ENCODE measurements at regions not wholly inside any gene's neighbourhood (a gene's known extent, or its start where the extent isn't known, plus 50 kb on each side); places are given as distances from the start of the nearest gene placed in this dataset.

DNA sequence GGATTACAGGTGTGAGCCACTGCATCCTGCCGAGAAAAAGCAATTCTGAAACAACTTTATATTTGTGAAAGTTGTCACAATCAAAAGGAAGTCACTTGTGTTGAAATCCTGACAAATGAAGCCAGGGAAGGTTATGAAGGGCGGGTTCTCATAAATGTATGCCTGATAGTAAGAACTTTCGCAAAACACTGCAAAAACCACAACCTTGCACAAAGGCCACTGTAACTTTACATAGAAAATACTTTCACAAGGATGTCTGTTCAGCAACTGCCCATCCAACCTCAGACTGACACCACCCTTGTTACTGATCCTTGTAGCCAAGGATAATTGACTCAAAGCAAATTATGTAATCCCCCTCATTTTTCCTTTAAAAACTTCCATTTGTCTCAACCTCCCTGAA is 90.6 kb downstream of the SLC4A3 start:
- Histone ChIP-seq H3K27me3 (no peaks in the 10 kb centered on the region), H3K27ac (no peak overlapping the region), H3K4me1 (no peaks in the 10 kb centered on the region), H3K4me3 (no peak overlapping the region), H3K36me3 (replicated peaks in 1 of 2; ENCODE audit: insufficient read depth in 1 of 2, low read depth in 2 of 2) (no peaks in the 10 kb centered on the region), H3K9me3 (no peaks in the 10 kb centered on the region)
- DNase-seq (no peak), ATAC-seq (no peak)
- WGBS, 2 donors, result 65% methylated on average over 3 of the region's 3 CpGs
- intact Hi-C loops (cut with DNase I), result no loop called here
- no peak for TF ChIP-seq POLR2A (IDR thresholded peaks at IDR 0.05)
- TF ChIP-seq, protein P1, sequence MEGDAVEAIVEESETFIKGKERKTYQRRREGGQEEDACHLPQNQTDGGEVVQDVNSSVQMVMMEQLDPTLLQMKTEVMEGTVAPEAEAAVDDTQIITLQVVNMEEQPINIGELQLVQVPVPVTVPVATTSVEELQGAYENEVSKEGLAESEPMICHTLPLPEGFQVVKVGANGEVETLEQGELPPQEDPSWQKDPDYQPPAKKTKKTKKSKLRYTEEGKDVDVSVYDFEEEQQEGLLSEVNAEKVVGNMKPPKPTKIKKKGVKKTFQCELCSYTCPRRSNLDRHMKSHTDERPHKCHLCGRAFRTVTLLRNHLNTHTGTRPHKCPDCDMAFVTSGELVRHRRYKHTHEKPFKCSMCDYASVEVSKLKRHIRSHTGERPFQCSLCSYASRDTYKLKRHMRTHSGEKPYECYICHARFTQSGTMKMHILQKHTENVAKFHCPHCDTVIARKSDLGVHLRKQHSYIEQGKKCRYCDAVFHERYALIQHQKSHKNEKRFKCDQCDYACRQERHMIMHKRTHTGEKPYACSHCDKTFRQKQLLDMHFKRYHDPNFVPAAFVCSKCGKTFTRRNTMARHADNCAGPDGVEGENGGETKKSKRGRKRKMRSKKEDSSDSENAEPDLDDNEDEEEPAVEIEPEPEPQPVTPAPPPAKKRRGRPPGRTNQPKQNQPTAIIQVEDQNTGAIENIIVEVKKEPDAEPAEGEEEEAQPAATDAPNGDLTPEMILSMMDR (IDR thresholded peaks at IDR 0.05), result no peak

DNA sequence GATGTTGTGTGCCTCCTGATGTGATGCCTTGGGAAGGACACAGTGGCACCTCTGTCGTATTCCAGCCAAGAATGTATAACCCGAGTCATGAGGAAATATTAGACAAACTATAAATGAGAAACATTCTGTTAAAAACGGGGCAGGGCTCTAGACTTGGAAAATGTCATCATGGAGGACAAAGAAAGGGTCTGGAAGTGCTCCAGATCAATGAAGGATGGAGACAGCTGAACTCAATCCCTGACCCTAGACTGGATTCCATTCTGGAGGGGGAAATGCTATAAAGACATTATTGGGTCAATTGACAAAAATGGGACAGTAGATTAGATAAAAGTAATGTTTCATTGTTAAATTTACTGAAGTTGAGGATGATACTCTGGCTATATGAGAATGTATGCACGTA is 92.1 kb downstream of the SLC4A3 start:
- Histone ChIP-seq H3K27ac (no peak overlapping the region), H3K4me3 (no peak overlapping the region), H3K36me3 (replicated peaks in 1 of 2; ENCODE audit: insufficient read depth in 1 of 2, low read depth in 2 of 2) (no peaks in the 10 kb centered on the region), H3K4me1 (no peaks in the 10 kb centered on the region), H3K27me3 (no peaks in the 10 kb centered on the region), H3K9me3 (no peaks in the 10 kb centered on the region)
- no peak for TF ChIP-seq POLR2A (IDR thresholded peaks at IDR 0.05)
- TF ChIP-seq, protein P1 (IDR thresholded peaks at IDR 0.05), result no peak
- intact Hi-C loops (cut with DNase I), result no loop called here
- DNase-seq (no peak), ATAC-seq (no peak)
- WGBS, 2 donors, result 44 to 45% methylated on average over 4 of the region's 4 CpGs

DNA sequence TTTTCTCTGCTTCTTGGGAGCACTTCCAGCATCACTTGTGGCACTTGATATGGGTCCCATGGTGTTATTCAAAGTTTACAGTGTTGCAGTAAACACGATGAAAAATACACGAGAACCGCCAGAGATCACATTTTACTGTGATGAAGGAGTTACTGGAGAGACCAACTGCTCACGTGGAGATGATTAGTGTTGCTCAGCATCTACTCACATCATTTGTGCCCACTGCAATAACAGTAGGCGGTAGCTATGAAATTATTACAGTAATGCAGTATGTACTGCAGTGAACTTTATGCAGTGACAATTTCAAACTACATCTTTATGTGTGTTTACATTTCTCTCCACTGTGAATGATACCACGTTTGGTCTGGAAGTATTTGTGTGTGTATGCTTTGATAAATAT is 93.5 kb downstream of the SLC4A3 start:
- H3K27me3 ChIP-seq, result no peaks in the 10 kb centered on the region
- no peak overlapping the region for H3K27ac ChIP-seq
- TF ChIP-seq, protein P1 (IDR thresholded peaks at IDR 0.05), result no peak
- TF ChIP-seq POLR2A (IDR thresholded peaks at IDR 0.05), result no peak
- no peaks in the 10 kb centered on the region for H3K36me3 ChIP-seq (replicated peaks in 1 of 2; ENCODE audit: insufficient read depth in 1 of 2, low read depth in 2 of 2)
- ATAC-seq (no peak), DNase-seq (no peak)
- H3K9me3 ChIP-seq, result no peaks in the 10 kb centered on the region
- H3K4me3 ChIP-seq, result no peak overlapping the region
- intact Hi-C loops (cut with DNase I), result no loop called here
- no peaks in the 10 kb centered on the region for H3K4me1 ChIP-seq
- 47 to 68% methylated on average over 6 of the region's 6 CpGs for whole genome bisulfite sequencing, 2 donors

DNA sequence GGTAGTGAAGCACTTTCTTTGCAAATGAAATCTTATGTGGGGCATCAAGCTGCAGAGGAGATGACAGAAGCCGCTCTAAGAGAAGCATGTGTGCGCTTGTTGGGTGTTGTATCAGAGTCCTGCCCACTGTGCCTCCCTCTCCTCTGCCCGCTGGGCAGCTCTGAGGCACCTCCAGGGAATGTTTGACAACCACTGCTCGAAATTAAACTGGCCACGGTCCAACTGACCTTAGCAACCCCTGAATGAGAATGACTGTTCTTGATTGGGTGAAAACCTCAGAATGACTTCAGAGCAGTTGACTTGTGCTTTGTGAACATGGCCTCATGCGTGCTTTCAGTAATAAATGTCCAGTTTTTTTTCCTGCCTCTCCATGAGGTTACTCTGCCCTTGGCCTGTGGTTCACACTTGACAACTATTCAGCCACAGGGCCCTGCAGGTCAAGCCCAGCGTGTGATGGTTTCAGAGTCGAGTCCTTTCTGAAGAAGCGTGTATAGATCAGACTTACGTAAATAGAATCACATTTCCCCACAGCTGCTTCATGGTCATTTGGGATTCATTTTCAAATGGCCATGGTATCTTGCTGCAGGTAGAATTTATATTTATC is 94.9 kb downstream of the SLC4A3 start:
- intact Hi-C loops (cut with DNase I), result no loop called here
- H3K4me3 ChIP-seq, result no peak overlapping the region
- DNase-seq, result no peak
- no peaks in the 10 kb centered on the region for H3K9me3 ChIP-seq
- H3K4me1 ChIP-seq, result no peaks in the 10 kb centered on the region
- ATAC-seq, result no peak
- TF ChIP-seq POLR2A (IDR thresholded peaks at IDR 0.05), result no peak
- TF ChIP-seq, protein P1 (IDR thresholded peaks at IDR 0.05), result no peak
- no peak overlapping the region for H3K27ac ChIP-seq
- H3K36me3 ChIP-seq (replicated peaks in 1 of 2; ENCODE audit: insufficient read depth in 1 of 2, low read depth in 2 of 2), result no peaks in the 10 kb centered on the region
- H3K27me3 ChIP-seq, result no peaks in the 10 kb centered on the region
- 76 to 81% methylated on average over 10 of the region's 10 CpGs for WGBS, 2 donors

DNA sequence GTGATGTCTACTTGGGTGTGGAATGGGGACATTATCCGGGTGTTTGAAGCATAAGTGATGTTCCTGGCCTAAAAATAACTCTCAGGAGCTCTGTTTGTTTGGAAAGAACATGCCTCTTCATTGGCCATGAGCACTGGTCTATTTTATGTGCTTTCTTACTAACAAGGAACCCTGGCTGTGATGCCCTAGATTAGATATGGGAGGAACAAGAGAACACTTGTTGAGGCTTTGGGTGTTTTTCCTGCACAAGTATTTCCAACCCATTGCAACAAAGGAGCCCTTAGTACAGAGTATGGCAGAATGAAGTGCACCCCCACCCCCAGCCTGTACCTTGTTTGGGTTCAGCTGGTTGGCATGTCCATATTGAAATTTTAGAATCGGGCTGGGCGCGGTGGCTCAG is 95.9 kb downstream of the SLC4A3 start:
- intact Hi-C loops (cut with DNase I), result no loop called here
- TF ChIP-seq, protein P1 (IDR thresholded peaks at IDR 0.05), result no peak
- no peak for TF ChIP-seq POLR2A (IDR thresholded peaks at IDR 0.05)
- Histone ChIP-seq H3K4me1 (no peaks in the 10 kb centered on the region), H3K36me3 (replicated peaks in 1 of 2; ENCODE audit: insufficient read depth in 1 of 2, low read depth in 2 of 2) (no peaks in the 10 kb centered on the region), H3K27ac (no peak overlapping the region), H3K27me3 (no peaks in the 10 kb centered on the region), H3K4me3 (no peak overlapping the region), H3K9me3 (no peaks in the 10 kb centered on the region)
- WGBS, 2 donors, result 89 to 94% methylated on average over 4 of the region's 4 CpGs
- DNase-seq (no peak), ATAC-seq (no peak)

All from body of pancreas (tissue), 4 donors.